ENCODE measurements at regions not wholly inside any gene's neighbourhood (a gene's known extent, or its start where the extent isn't known, plus 50 kb on each side); places are given as distances from the start of the nearest gene placed in this dataset.

GRCh38 chr6:143585241-143585640 is 73.7 kb upstream of the FUCA2 start:
- H3K36me3 ChIP-seq (ENCODE audit: control insufficient read depth in 2 of 2, extremely low read depth in 1 of 2, insufficient read depth in 2 of 2, low read length in 2 of 2): no peaks in the 10 kb centered on the region
- H3K4me3 ChIP-seq (ENCODE audit: control insufficient read depth in 2 of 3, extremely low read depth in 1 of 3, insufficient read depth in 2 of 3, low read depth in 1 of 3, low read length in 3 of 3): no peak overlapping the region
- H3K9me3 ChIP-seq (ENCODE audit: control insufficient read depth, low read depth, low read length): no peaks in the 10 kb centered on the region
- H3K27ac ChIP-seq (ENCODE audit: control insufficient read depth, insufficient read depth, low read length): no peak overlapping the region
- no peaks in the 10 kb centered on the region for H3K79me2 ChIP-seq (ENCODE audit: control insufficient read depth, insufficient read depth, low read length)
- FAIRE-seq (no peak), DNase-seq (ENCODE audit: low read depth, low spot score) (no peak)
- dilution Hi-C loops (cut with MboI; ENCODE audit: extremely low pct_ligation_motif_present, low sequenced_read_pairs): no loop called here
- no peak overlapping the region for H2AFZ ChIP-seq (ENCODE audit: control insufficient read depth, low read length)
- no peak overlapping the region for H3K9ac ChIP-seq (ENCODE audit: control insufficient read depth, extremely low read depth, insufficient read depth, low read length)
- TF ChIP-seq EZH2 (IDR thresholded peaks at IDR 0.05; ENCODE audit: low read length) (no peak), CTCF (optimal IDR thresholded peaks at IDR 0.05 in 1 of 3, IDR thresholded peaks at IDR 0.05 in 1 of 3, conservative IDR thresholded peaks at IDR 0.05 in 1 of 3; ENCODE audit: extremely low read depth in 1 of 3, insufficient read depth in 2 of 3, low read length in 3 of 3) (no peak)
- H3K27me3 ChIP-seq (ENCODE audit: control insufficient read depth, extremely low read depth, insufficient read depth, low read length): no peaks in the 10 kb centered on the region
- H4K20me1 ChIP-seq (ENCODE audit: control insufficient read depth, extremely low read depth, insufficient read depth, low read length): no peaks in the 10 kb centered on the region
- H3K4me1 ChIP-seq (ENCODE audit: control insufficient read depth, extremely low read depth, insufficient read depth, low read length): no peaks in the 10 kb centered on the region
- H3K4me2 ChIP-seq (ENCODE audit: control insufficient read depth, extremely low read depth, insufficient read depth, low read depth, low read length): no peak overlapping the region
- H3K9me1 ChIP-seq (ENCODE audit: control insufficient read depth, extremely low read depth, insufficient read depth, low read length): no peaks in the 10 kb centered on the region

GRCh38 chr6:143583542-143584327 is 72.2 kb upstream of the FUCA2 start:
- dilution Hi-C loops (cut with MboI; ENCODE audit: extremely low pct_ligation_motif_present, low sequenced_read_pairs): no loop called here
- no peak for DNase-seq (ENCODE audit: low read depth, low spot score)
- H3K4me3 ChIP-seq (ENCODE audit: control insufficient read depth in 2 of 3, extremely low read depth in 1 of 3, insufficient read depth in 2 of 3, low read depth in 1 of 3, low read length in 3 of 3): no peak overlapping the region
- no peak overlapping the region for H3K9ac ChIP-seq (ENCODE audit: control insufficient read depth, extremely low read depth, insufficient read depth, low read length)
- no peaks in the 10 kb centered on the region for H3K9me3 ChIP-seq (ENCODE audit: control insufficient read depth, low read depth, low read length)
- H3K27me3 ChIP-seq (ENCODE audit: control insufficient read depth, extremely low read depth, insufficient read depth, low read length): no peaks in the 10 kb centered on the region
- H2AFZ ChIP-seq (ENCODE audit: control insufficient read depth, low read length): no peak overlapping the region
- no peak overlapping the region for H3K27ac ChIP-seq (ENCODE audit: control insufficient read depth, insufficient read depth, low read length)
- no peaks in the 10 kb centered on the region for H3K9me1 ChIP-seq (ENCODE audit: control insufficient read depth, extremely low read depth, insufficient read depth, low read length)
- FAIRE-seq: no peak
- no peaks in the 10 kb centered on the region for H3K79me2 ChIP-seq (ENCODE audit: control insufficient read depth, insufficient read depth, low read length)
- H3K4me2 ChIP-seq (ENCODE audit: control insufficient read depth, extremely low read depth, insufficient read depth, low read depth, low read length): no peak overlapping the region
- TF ChIP-seq CTCF (optimal IDR thresholded peaks at IDR 0.05 in 1 of 3, IDR thresholded peaks at IDR 0.05 in 1 of 3, conservative IDR thresholded peaks at IDR 0.05 in 1 of 3; ENCODE audit: extremely low read depth in 1 of 3, insufficient read depth in 2 of 3, low read length in 3 of 3) (no peak), EZH2 (IDR thresholded peaks at IDR 0.05; ENCODE audit: low read length) (no peak)
- no peaks in the 10 kb centered on the region for H4K20me1 ChIP-seq (ENCODE audit: control insufficient read depth, extremely low read depth, insufficient read depth, low read length)
- H3K36me3 ChIP-seq (ENCODE audit: control insufficient read depth in 2 of 2, extremely low read depth in 1 of 2, insufficient read depth in 2 of 2, low read length in 2 of 2): no peaks in the 10 kb centered on the region
- peaks cover 7% of the 10 kb centered on the region for H3K4me1 ChIP-seq (ENCODE audit: control insufficient read depth, extremely low read depth, insufficient read depth, low read length)

Data from keratinocyte (primary cell).